GM13977 (cell line): ENCODE measurements at regions not wholly inside any gene's neighbourhood (a gene's known extent, or its start where the extent isn't known, plus 50 kb on each side); places are given as distances from the start of the nearest gene placed in this dataset.
"Not testable (repeated sequence)": the region's sequence is repeated elsewhere in the genome, so short reads cannot be mapped to it uniquely, and the experiment has no call there.

Experiments used
- DNase-seq: peaks from one replicate; pipeline ENCODE4 v3.0.0; 2012; ENCODE audit warnings: low spot score
- in situ Hi-C: fragments of 300-500 bp; cut with MboI; formaldehyde crosslinking; loops from one replicate; pipeline ENCODE4 v1.12.0; 2022; ENCODE audit warnings: low sequenced_read_pairs, low pct_unique_long_range_greater_than_20kb, mixed read lengths, inconsistent platforms; ENCODE audit not compliant: unreplicated experiment
- TF ChIP-seq, protein P1 (sequence below): IDR thresholded peaks from 2 replicates; pipeline ENCODE4 v1.5.1; 2012; ENCODE audit warnings: mild to moderate bottlenecking, control low read depth; ENCODE audit not compliant: insufficient read depth; ENCODE audit errors: extremely low read depth, missing control alignments

DNA sequence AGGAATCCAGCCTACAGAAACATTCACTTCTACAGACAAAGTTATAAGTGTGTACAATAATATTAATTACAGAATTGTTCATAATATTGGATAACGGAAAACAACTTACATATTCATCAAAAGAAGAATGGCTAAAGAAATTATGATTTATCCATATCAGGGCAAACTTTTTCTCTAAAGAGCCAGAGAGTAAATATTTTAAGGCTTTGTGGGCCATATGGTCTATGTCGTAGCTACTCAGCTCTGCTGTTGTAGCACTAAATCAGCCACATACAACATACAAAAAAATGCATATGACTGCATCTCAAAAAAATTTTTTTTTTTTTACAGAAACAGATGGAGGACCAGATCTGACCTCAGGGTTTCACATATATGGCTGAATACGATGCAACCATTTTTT lies 96.7 kb upstream of the GALNT18 start:
- in situ Hi-C loops, result no loop called here
- no peak for DNase-seq
- TF ChIP-seq, protein P1, sequence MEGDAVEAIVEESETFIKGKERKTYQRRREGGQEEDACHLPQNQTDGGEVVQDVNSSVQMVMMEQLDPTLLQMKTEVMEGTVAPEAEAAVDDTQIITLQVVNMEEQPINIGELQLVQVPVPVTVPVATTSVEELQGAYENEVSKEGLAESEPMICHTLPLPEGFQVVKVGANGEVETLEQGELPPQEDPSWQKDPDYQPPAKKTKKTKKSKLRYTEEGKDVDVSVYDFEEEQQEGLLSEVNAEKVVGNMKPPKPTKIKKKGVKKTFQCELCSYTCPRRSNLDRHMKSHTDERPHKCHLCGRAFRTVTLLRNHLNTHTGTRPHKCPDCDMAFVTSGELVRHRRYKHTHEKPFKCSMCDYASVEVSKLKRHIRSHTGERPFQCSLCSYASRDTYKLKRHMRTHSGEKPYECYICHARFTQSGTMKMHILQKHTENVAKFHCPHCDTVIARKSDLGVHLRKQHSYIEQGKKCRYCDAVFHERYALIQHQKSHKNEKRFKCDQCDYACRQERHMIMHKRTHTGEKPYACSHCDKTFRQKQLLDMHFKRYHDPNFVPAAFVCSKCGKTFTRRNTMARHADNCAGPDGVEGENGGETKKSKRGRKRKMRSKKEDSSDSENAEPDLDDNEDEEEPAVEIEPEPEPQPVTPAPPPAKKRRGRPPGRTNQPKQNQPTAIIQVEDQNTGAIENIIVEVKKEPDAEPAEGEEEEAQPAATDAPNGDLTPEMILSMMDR, result no peak

DNA sequence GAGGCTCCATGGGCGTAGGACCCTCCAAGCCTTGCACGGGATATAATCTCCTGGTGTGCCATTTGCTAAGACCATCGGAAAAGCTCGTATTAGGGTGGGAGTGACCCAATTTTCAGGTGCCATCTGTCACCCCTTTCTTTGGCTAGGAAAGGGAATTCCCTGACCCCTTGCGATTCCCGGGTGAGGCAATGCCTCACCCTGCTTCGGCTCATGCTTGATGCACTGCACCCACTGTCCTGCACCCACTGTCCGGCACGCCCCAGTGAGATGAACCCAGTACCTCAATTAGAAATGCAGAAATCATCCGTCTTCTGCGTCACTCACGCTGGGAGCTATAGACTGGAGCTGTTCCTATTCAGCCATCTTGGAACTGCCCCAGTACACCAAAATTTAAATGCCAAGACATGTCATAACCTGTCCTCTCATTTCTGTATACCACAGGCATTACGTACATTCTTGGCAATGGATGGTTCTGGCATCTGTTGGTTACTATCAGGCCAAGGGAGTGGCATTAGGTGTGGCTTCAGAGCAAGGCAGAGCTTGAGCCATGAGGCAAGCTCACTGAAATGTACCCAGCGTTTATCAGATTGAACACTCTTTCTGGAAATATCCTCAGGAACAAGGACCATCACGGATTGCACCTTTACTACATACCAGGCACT lies 95.4 kb upstream of the GALNT18 start:
- no peak for DNase-seq
- TF ChIP-seq, protein P1, result no peak
- in situ Hi-C loops, result no loop called here

DNA sequence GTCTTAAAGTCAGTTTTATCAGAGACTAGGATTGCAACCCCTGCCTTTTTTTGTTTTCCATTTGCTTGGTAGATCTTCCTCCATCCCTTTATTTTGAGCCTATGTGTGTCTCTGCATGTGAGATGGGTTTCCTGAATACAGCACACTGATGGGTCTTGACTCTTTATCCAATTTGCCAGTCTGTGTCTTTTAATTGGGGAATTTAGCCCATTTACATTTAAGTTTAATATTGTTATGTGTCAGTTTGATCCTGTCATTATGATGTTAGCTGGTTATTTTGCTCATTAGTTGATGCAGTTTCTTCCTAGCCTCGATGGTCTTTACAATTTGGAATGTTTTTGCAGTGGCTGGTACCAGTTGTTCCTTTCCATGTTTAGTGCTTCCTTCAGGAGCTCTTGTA lies 93.3 kb upstream of the GALNT18 start:
- DNase-seq, in situ Hi-C loops: not testable (repeated sequence)

DNA sequence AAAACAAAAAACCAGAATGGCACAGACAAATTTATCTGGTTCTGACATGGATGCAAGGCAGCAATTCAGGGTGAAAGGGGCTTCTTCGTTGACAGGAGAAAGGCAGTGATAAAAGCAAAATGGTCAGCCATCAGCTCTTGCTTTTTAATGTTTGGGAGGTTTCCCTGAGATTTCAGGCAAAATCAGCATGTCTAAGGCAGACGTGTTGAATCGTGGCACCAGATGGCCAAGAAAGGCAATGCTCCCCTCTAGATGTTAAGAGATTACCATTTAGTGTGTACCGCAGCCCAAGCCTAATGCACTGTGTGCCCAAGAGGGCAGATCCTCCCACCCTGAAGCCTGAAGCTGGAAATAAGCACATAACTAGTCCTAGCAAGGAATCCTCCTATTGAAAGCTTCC lies 88.8 kb upstream of the GALNT18 start:
- in situ Hi-C loops, result no loop called here
- TF ChIP-seq, protein P1, result no peak

DNA sequence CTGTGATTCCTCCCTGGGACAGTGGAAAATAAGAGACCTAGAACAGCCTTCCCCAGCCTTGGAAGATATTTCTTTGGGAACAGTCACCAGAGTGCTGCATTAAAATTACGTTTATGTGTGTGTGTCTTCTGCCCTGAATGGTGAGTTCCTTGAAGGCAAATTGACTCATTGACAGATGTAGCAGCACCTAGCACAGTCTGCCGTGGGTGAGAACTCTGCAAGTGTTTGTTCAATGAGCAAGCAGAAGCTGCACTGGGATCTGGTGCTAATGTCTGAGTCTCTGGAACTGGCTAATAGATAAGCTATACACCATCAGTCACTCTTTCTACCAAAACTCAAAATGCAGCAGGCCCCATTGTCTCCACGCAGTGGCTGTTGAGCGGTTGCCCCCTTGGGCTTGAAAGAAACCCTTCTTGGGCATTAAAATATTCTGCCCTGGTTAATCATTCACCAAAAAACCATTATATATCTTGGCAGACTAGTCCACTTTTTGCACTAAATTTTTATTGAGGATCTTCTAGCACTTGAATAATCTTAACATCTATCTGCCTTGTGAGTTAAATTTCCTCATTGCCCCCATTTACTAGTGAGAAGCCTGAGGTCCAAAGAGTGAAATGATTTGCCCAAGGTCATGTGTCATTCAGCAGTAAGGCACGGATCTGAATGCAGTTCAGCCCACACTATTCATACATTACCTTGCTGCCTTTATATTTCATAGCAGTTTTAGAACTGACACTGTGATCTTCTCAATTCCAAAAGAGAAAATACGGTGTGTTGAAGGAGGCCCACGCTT lies 87.8 kb upstream of the GALNT18 start:
- TF ChIP-seq, protein P1, result no peak
- no peak for DNase-seq
- in situ Hi-C loops, result no loop called here

More for the DNA sequence above, 88.8 kb upstream of the GALNT18 start:
- DNase-seq, result no peak

DNA sequence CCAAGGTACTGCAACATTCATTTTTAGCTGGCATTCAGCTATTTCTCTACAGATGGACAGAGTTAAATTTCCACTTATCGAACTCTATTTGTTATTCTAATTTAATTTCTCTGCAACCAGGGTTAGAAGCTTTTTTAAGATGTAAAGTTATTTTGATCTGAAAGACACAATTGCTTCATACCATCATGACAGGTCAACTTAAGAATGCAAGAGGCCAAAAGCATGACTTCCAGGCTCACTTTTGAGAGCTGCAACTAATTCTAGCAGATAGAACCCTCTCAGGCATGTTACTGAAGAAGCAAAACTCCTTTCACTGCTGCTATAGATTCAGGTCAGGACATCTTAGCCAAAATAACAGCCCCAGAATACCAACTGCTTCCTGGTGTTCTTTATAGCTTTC lies 86.5 kb upstream of the GALNT18 start:
- DNase-seq, result no peak
- TF ChIP-seq, protein P1, result no peak
- in situ Hi-C loops, result no loop called here

DNA sequence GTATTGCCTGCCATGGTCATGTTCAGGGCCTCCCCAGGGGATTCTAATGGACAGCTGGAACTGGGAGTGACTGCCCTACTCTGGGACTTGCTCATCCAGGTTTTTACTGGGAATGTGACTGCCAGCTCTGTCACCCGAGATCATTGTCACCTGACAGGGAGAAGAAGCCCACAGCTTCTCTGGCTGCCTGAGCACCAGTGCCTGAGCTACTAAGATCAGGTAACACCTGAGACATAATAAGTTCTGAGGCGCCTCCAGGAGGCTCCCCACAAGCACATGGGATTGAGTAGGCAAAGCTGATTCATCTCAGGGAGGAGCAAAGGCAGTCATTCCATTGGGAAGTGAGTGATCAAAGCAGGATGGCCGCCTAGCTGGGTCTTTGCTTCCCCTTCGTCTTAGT lies 84.2 kb upstream of the GALNT18 start:
- TF ChIP-seq, protein P1, result no peak
- in situ Hi-C loops, result no loop called here
- DNase-seq, result no peak
